Stimulated activated CD4-positive, alpha-beta T cell treated with anti-CD3 and anti-CD28 coated beads, Interleukin-4, amount 100 ng/mL, for 1 hour (primary cell): ENCODE measurements at regions not wholly inside any gene's neighbourhood (a gene's known extent, or its start where the extent isn't known, plus 50 kb on each side); places are given as distances from the start of the nearest gene placed in this dataset.

Source experiments
- DNase-seq: peaks from one replicate; pipeline ENCODE4 v3.0.0-alpha.2; 2020

DNA sequence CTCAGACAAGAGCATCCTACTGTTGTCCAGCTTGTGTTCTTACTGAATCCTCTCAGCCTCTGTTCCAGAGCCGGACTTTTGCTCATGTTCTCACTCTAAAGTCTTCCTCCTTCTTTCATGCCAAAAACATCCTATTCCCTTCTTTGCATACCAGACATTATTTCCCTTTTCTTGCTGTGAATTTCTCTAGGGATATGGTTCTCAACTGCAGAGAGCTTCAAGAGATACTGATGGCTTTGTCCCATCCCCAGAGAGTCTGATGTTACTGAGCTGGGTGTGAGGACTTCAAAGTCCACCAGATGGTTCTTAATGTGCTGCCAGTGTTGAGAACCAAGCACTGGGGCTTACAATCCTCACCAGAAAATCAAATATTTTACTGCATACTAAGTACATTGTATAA, 98.6 kb upstream of the FER start:
- no peak for DNase-seq

DNA sequence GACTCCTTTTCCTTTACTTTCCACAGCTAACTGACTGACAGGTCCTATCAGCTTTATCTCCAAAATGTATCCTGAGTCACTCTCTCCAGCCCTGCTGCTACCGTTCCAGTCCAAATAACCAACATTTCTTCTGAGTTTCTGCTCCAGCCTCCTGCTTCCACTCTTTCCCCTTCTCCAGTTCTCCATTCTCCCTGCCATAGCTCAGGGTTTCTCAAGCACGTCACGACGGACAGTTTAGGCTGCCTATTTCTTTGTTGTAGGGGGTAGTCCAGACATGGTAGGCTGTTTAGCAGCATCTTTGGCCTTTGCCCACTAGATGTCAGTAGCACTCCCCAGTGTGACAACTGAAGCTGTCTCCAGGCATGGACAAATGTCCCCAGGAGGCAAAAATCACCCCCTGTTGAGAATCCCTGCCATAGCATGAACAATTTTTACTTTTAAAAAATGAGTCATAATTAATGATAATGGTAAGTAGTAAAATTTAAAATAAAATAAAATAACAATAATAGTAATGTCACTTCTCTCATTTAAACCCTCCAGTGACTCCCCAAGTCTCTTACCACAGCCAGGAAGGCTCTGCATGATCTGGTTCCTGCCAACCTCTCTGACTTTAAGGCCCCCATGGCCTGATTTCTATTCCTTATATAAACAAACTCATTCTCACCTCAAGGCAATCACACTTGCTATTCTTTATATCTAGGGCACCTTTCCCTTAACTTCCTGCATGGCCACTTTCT, 105.4 kb upstream of the FER start:
- DNase-seq: peak; percentile 37

DNA sequence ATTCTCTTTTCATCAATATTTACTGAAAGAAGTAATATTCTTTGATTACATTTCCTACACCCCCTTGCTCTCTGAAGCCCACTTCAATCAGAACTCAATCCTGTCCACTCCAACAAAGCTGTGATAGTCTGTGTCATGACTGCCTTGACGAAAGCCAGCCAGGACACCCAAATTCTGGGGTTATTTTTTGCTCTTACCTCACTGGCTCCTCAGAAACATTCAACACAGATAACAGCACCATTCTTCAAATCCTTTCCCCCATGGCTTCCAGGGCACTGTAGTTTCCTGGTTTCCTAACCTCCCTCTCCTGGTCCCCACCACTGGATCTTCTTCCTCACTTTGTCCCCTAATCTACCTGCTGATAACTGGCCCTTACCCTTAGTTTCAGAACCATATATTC, 106.1 kb upstream of the FER start:
- DNase-seq: no peak

DNA sequence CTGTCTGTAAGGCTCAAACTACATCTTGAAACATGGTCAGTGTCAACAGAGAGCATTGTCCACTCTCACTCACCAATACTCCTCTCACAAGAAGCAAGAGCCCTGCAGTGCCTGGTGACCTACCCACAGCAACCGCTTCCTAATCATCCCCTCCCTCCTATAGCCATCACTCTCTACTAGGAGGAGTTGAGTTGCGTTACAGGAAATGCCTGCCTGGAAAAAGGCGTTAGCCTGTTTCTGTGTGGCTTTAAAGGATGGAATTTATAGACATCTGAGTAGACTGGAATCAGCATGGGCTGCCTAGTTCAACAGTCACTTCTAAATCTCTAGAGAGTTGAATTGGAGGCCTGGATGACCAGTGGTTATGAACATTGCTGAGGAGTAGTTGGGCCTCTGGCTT, 108.3 kb upstream of the FER start:
- no peak for DNase-seq

DNA sequence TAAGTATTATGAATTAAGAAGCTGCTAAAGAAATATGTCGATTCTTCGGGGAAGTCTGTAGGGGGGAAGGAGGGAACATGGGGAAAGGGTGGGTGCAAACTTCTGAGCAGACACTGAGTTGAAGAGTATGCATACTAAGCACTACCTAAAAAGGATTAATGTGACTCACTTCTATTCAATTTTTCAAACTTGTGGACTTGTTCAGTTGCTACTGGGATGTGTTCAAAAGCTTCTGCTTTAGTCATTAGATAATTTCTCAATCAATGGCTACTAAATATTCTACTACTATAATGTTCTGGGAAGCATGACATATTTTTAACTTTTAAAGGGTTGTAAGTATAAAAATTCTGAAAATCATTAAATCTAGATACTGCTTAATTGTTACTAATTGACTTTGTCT, 109.7 kb upstream of the FER start:
- DNase-seq: no peak

DNA sequence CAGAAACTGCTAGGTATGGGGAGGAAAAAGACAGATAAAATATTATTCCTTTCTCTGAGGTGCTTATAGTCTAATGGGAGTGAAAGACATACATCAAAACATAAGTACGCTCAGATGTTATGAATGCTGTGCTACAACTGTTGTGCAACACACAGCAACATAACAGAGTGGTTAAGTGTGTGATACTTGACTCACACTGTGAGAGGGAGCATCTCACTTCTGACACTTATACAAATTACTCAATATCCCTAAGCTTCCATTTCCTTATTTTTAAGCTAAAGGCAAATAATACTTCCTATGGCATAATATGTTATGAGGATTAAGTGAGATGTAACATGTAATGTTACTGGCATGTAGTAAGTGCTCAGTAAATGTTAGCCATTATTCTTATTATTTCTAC, 110.6 kb upstream of the FER start:
- DNase-seq: no peak

DNA sequence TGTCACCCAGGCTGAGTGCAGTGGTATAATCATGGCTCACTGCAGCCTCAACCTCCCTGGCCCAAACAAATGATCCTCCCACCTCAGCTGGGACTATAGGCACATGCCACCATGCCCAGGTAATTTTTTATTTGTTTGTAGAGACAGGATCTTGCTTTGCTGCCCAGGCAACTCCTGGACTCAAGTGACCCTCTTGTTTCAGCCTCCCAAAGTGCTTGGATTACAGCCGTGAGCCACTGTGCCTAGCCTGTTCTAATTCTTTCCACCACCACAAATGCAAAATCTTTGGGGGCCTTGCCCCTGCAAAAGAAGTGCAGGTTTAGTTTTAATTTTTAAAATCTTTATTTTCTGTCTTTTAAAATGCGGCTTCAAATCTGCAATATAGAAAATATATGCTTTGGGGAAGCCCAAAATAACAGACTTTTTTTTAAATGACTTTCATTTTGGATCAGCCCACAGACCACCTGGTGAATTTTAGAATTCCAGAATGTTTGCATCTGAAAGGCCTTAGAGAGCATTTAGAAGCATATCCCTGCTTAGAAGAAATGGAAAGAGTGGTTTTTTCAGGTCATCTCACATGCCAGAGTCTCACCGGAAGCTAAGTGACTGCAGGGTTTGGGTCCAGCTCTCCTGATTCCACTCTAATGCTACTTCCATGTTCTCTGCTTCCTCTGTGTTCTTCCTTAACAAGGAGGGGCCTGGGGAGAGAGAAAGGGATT, 111.4 kb upstream of the FER start:
- DNase-seq: no peak

DNA sequence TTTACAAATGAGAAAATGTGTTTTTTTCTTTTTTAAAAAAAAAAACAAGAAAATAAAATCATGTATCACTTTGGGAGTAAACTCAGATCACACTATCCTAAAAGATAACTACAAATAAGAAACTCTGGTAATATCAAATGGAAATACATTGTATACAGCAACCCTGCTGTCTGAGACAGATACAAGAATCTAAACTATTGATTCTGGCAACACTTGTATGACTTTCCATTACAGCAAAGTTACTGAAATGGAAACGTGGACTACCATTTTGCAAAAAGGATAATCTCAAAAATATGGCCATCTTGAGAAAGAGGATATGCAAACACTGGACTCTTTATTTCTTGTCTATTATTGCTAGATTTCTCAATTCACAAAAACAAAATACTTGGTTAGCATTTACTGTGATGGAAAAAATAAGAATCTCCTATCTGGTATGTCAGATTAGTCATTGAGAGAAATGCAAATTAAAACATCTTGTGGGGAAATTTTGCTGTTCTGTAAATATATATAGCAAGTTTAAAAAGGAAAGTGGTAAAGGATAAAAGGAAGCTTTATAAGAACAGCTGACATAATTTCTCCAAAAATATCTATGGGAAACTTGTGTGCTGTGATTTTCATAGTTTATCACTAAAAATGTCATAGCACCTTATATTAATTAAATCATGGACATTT, 112.9 kb upstream of the FER start:
- no peak for DNase-seq

DNA sequence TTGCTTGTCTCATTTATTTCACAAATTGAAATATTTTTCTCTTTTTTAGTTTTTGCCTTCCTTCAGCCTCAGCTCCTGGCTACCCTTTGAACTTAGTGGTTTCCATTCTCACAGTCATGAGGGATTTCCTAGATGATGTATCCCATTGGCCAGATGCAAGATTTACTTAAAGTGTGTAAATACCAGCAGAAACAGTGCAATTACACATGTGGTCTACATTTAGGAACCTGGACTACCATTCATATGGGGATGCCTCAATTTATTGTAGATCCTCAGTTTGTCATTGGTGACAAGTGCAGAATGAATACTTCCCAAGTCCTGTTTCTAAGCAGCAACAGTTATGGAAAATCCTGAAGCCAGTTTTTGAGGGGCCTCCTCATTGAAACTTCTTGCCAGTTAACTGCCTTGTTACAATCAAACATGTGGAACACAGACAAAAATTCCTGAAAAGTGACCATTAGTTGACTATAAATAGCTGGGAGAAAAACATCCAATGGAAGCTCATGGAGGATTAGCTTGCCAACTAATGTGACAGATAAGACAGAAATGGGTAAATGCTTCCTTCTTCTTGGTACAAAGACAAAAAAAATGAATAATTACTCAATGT, 113.6 kb upstream of the FER start:
- DNase-seq: no peak

DNA sequence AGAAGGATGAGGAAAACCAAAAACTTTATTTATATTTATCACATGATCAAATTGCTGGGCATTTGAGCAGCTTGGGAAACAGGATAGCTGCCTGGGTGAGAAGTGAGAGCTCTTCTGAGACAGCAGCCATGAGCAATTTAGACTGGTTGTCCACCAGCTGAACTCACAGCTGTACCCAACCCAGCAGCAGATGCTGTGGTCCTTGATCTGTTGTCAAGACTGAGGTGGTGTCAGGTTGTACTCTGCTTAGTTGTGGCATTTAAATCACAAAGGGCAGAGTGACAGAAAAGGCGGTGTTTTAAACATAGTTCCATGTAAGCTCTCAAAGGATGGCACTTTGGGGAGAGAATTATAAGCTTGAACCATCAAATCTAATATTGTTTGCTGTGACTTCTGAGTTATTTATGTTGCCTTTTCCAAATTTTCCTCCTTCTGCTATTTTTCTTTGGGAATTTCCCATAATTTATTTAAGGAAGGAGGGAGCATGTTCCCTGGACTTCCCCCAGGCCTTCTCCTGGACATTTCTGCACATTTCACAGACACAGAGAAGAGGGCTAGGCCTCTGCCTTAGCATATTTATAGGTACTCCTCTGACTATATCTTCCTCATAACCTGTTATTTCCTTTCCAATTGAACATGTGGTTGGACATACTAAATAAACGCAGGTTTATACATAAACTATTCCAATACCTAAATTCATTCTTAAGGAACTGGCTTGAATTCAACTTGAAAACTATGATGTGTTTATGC, 117.7 kb upstream of the FER start:
- no peak for DNase-seq

DNA sequence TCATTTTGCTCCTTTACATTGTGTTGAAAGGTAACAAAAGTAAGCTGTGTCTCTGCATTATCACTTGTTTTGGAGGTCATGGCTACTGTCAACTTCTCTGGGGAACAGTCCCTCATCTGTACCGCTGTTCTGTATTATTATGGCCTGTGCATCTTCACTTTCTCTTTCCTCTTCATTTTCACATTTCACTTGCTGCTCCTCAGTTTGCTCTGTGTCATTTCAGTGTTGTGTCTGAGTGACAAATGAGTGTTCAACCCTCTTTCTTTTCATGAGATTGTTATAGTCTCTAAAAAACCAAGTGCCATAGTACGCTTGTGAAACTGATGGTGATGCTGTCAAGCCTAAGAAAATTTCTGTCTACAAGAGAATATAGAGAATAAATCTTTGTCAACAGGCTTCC, 122.0 kb upstream of the FER start:
- no peak for DNase-seq

DNA sequence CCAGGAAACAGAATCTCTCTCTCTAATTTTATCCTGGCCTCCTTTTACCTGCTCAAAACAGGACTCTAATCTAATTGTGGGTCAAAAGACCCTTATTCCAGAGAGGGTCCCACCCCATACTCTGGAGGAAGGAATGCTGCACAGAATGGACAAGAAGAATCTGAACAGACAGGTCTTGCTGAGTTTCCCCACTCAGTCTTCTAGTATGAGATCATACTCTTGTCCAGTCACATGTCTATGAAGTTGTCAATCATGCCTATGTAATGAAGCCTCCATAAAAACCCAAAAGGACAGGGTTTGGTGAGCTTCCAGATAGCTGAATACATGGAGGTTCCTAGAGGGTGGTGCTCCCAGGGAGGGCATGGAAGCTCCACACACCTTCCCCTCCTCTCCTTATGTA, 123.9 kb upstream of the FER start:
- DNase-seq: no peak

DNA sequence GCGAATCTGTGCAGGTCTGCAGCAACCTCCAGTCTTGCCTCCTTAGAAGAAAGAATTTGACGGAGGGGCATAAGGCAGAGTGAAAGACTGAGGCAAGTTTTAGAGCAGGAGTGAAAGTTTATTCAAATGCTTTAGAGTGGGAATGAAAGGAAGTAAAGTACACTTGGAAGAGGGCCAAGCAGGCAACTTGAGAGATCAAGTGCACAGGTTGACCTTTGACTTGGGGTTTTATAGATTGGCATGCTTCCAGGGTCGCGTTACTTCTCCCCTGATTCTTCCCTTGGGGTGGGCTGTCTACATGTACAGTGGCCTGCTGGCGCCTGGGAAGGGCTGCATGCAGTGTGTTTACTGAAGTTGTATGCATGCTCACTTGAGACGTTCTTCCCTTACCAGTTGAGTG, 127.2 kb upstream of the FER start:
- no peak for DNase-seq

DNA sequence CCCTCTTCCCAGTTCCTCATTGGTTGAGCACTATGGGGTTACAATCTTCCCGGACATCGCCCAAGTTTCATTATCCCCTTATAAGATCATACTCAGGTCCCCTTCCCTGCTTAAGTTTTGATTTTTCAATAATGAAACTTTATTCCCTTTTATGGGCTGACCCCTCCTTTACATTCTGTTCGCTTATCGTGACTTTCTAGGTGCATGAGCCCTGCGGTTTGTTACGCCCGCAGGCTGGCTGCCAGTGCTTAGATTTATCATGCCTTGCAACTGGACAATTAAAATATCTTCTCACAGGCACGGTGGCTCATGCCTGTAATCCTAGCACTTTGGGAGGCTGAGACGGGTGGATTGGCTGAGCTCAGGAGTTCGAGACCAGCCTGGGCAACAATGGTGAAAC, 127.9 kb upstream of the FER start:
- DNase-seq: no peak

DNA sequence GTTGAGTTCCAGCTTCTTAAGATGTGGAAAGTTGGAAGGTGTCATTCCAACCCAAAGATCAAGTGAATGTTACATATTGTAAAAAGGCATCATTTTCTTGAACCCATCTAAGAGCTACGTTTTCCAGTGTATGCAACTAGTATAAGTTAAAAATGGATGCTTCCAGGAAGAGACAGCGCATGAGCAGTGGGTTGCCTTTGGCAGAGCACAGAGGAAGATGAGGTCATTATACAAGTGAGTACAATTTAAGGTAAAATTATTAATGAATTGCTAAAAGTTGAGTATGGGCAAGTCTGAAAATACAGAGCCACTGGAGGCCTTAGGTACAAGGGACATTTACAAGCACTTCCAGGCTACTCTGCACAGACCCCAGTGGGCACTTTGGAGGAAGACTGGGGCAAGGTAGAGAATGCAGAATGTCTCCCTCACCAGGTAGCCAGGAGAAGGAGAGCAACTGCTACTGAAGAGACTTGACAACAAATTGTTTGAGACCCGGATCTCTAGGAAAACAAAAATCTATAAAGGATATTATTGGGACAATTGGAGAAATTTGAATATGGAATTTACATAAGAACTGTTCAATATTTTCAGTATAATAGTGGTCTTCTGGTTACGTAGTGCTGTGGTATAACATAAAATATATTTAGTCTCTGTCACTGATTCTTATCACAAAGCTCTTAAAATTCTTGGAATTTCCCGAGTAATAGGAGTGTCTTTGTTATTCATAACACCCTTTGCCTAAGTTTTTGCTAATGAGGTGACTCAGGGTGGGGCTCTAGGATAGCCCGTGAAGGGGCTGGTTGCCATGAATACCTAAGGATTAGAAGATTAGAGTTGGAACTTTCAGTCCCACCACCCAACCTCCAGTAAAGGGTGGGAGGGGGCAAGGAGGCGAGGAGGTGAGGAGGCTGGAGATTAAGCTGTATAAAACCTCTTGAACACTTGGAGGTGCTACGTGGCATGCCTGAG, 129.9 kb upstream of the FER start:
- DNase-seq: no peak

DNA sequence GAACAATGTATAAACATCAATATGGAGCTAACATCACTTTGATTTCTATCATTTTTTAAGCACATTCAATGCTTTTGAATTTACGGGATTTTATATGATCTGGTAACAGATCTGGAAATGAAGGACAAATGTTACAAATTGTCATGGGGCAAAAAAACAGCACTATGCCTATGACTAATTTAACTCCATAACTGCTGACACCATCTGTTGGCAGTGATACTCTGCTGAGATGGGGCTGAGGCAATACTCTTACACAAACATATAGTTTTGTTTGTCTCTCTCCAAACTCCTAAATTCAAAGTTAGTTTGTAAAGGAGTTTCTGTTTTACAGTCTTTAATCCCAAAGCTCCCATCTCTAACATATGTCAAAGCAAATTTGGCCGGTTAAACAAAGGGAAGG, 132.5 kb upstream of the FER start:
- DNase-seq: no peak

DNA sequence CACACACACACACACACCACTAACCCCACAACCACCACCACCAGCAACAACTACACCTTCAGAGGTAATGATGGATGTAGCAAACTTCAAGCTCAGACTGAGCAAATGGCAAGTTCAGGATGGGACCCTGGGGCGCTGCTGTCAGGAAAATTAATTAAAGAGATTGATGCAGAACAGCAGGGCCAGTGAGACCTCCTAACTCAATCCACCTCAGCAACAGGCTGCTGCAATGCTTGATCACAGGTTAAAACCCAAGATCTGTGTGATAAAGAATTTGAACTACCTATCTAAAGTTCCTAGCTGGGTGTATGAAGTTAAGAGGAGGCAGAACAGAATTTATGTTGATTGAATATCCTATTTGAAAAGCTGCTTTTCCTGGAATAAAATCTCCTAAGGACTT, 140.3 kb upstream of the FER start:
- no peak for DNase-seq

DNA sequence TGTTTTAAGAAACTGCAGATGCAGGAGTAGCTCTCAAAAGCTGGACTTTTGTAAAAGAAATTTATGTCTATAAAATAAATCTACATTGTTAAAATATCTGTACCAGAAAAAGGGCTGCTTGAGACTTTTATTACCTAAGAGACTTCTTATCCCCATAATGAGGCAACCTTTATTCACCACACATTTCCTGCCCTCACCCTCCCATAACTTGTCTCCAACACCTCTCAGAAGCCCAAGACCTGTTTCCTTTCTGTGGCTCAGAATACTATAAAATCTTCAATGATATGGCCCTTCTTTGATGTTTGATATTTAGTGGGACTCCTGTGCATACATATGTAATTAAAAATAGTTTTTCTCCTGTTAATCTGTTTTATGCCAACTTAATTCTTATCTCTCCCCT, 141.5 kb upstream of the FER start:
- DNase-seq: no peak

DNA sequence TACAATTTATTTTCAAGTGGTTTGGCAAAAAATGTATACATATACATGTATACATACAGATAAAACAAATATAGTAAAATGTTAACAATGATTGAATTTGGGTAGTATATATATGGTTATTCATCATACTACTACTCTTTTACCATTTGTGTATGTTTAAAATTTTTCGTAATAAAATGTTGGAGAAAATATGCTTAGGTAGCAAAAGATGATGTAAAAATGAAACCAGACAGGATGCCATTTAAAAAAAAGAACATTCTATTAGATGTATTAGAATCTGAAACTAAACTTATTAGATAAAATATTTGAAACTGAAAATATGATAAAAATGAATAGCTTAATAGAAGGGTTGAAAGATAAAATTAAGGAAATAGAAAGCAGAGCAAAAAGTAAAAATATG, 144.9 kb upstream of the FER start:
- no peak for DNase-seq

DNA sequence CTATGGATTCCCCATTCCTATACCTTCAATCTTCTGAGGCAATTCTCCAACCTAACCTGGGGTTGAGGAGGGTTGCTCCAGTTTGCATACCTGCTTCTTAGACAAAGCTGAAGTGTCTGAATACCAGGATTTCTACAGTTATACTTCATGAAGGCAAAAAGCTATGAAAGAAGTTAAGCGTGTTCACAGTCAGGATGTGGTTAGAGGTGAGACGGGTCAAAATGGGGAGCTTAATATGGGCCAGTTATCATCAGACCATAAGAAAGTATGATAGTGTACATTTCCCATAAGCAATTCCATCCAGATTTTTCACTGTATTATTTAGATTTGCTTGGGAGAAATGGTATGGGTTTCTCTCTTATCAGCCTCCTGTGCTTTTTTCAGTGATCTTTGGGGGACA, 156.9 kb upstream of the FER start:
- no peak for DNase-seq

DNA sequence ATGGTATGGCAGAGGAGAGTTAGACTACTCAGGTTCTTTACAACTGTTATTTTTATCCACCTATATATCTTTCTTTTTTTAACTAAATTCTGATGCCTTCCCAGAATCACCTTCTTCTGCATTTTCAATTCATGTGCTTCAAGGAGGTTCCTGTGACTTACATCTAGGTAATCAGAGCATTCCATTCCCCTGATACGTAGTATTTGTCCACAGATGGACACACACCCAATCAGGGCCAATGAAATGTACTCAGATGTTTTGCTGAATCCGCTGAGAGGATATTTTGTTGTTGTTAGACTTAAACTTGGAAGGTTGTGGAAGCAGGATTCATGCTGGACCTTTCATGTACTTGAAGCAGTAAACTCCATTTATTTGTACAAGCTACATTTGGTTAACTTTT, 159.4 kb upstream of the FER start:
- no peak for DNase-seq

DNA sequence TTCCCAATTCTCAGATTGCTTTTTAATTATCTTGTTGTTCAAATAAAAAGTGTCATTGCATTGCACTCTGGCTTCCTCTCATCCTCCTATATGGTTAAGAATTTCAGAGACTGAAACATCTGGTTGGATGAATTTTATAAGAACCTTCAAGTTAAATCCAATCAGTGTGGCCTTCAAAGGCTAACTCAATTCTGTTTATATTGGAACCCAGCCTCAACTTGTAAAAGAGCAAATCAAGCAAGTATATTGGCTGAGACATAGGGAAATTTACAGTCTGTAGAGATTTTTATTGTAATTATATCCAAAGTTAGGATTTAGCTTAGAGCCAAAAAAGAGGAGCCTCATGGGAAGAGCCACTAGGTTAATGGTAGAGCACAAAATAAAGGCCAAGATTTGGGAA, 159.9 kb upstream of the FER start:
- no peak for DNase-seq
